ENCODE measurements at regions not wholly inside any gene's neighbourhood (a gene's known extent, or its start where the extent isn't known, plus 50 kb on each side); places are given as distances from the start of the nearest gene placed in this dataset.

DNA sequence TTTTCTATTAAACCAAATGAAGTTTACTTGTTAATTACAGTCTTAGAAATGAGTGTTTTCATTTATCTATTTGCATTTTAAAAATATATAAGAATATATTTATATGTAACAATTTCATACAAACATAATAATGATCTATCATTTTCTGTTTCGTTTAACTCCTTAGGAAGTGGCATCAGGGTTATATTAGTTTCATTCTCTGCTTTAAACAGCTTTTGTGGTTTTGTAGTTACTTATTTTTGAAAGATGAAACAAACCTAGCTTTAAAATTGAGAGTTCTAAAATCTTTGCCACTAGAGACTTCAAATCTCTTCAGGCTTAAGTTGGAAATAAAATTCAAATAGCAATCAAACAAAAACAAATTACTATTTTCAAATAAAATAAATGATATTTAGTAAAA lies 2110.6 kb downstream of the MRPL39 start:
- TF ChIP-seq, protein P1, sequence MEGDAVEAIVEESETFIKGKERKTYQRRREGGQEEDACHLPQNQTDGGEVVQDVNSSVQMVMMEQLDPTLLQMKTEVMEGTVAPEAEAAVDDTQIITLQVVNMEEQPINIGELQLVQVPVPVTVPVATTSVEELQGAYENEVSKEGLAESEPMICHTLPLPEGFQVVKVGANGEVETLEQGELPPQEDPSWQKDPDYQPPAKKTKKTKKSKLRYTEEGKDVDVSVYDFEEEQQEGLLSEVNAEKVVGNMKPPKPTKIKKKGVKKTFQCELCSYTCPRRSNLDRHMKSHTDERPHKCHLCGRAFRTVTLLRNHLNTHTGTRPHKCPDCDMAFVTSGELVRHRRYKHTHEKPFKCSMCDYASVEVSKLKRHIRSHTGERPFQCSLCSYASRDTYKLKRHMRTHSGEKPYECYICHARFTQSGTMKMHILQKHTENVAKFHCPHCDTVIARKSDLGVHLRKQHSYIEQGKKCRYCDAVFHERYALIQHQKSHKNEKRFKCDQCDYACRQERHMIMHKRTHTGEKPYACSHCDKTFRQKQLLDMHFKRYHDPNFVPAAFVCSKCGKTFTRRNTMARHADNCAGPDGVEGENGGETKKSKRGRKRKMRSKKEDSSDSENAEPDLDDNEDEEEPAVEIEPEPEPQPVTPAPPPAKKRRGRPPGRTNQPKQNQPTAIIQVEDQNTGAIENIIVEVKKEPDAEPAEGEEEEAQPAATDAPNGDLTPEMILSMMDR (IDR thresholded peaks at IDR 0.05), result no peak
- TF ChIP-seq POLR2AphosphoS5 (IDR thresholded peaks at IDR 0.05; ENCODE audit: insufficient read depth in 1 of 2, low read depth in 1 of 2) (no peak), POLR2A (IDR thresholded peaks at IDR 0.05) (no peak)

All from vagina (tissue), 2 donors.